Lung (tissue), 11 donors: ENCODE measurements at regions not wholly inside any gene's neighbourhood (a gene's known extent, or its start where the extent isn't known, plus 50 kb on each side); places are given as distances from the start of the nearest gene placed in this dataset.

Experiments
- ATAC-seq: fragments of 200-7000 bp; cut with Tn5 transposase; one replicate; pipeline ENCODE4 v1.9.1; 2020; ENCODE audit warnings: moderate number of reproducible peaks; ENCODE audit not compliant: insufficient read depth, low FRiP score
- DNase-seq, 3 donors: peaks; one replicate each; pipeline ENCODE4 v3.0.0-alpha.2; 2013 to 2017
- H3K27ac ChIP-seq, 2 donors: one replicate each; pipeline ENCODE4 v1.5.1; 2013; ENCODE audit warnings: mild to moderate bottlenecking in 2 of 2, moderate library complexity in 2 of 2, control low read depth in 1 of 2, inconsistent platforms in 1 of 2, low read depth in 1 of 2, low read length in 1 of 2
- H3K27me3 ChIP-seq, 3 donors: one replicate each; pipeline ENCODE4 v1.5.1; 2013; ENCODE audit warnings: low read length in 2 of 3; ENCODE audit not compliant: control insufficient read depth in 3 of 3, insufficient read depth in 3 of 3
- H3K36me3 ChIP-seq, 4 donors: one replicate each; pipeline ENCODE4 v1.5.1; 2013; ENCODE audit warnings: low read length in 4 of 4, mild to moderate bottlenecking in 1 of 4, moderate library complexity in 1 of 4; ENCODE audit not compliant: control insufficient read depth in 4 of 4, insufficient read depth in 4 of 4
- H3K4me1 ChIP-seq, 5 donors: one replicate each; pipeline ENCODE4 v1.5.1; 2013; ENCODE audit warnings: low read length in 5 of 5, mild to moderate bottlenecking in 2 of 5, moderate library complexity in 1 of 5; ENCODE audit not compliant: control insufficient read depth in 5 of 5, insufficient read depth in 5 of 5
- H3K4me3 ChIP-seq: one replicate; pipeline ENCODE4 v1.5.1; 2013; ENCODE audit warnings: mild to moderate bottlenecking, control low read depth, moderate library complexity
- H3K9ac ChIP-seq, 2 donors: one replicate each; pipeline ENCODE4 v1.5.1; 2013; ENCODE audit warnings: low read length in 2 of 2, control low read depth in 1 of 2; ENCODE audit not compliant: insufficient read depth in 1 of 2
- H3K9me3 ChIP-seq, 4 donors: one replicate each; pipeline ENCODE4 v1.5.1; 2013; ENCODE audit warnings: low read length in 3 of 4, mild to moderate bottlenecking in 1 of 4, moderate library complexity in 1 of 4; ENCODE audit not compliant: control insufficient read depth in 4 of 4, insufficient read depth in 3 of 4
- CTCF ChIP-seq: IDR thresholded peaks from 2 replicates; pipeline ENCODE4 v1.5.1; 2012; ENCODE audit warnings: mild to moderate bottlenecking; ENCODE audit errors: control extremely low read depth, extremely low read depth
- WGBS, 2 donors: extraction: QIAGEN DNeasy Blood & Tissue Kit; methylation state at CpG; one replicate each; pipeline ENCODE4 v1.1.7; 2013; 5-methylcytosine and 5-hydroxymethylcytosine counted together
- donor health status: control.
- donor health status: control.
- donor health status: Bipolar disorder and iron deficiency.
- donor health status: healthy.
- donor health status: DM: yes; HTN: yes; CAD: no.

GRCh38 chr3:147937891-147938290, 528.7 kb downstream of the ZIC1 start:
- peaks cover 0 to 10% (median 0%) of the 10 kb centered on the region in 3 donors for H3K27me3 ChIP-seq
- no peak overlapping the region for H3K9ac ChIP-seq
- H3K4me3 ChIP-seq: no peak overlapping the region
- DNase-seq (no peak), ATAC-seq (no peak)
- H3K9me3 ChIP-seq: no peaks in the 10 kb centered on the region
- H3K36me3 ChIP-seq: no peaks in the 10 kb centered on the region
- H3K27ac ChIP-seq: no peak overlapping the region
- TF ChIP-seq CTCF: no peak
- peaks cover 0 to 6% (median 0%) of the 10 kb centered on the region in 5 donors for H3K4me1 ChIP-seq
- 88 to 93% methylated on average over 2 of the region's 2 CpGs for WGBS, 2 donors

GRCh38 chr3:147939425-147939824, 530.3 kb downstream of the ZIC1 start:
- DNase-seq: no peak
- H3K27ac ChIP-seq: no peak overlapping the region
- H3K9me3 ChIP-seq: no peaks in the 10 kb centered on the region
- ATAC-seq: no peak
- peaks cover 0 to 6% (median 0%) of the 10 kb centered on the region in 5 donors for H3K4me1 ChIP-seq
- TF ChIP-seq CTCF: no peak
- H3K36me3 ChIP-seq: no peaks in the 10 kb centered on the region
- no peak overlapping the region for H3K9ac ChIP-seq
- 85 to 94% methylated on average over 2 of the region's 2 CpGs for WGBS, 2 donors
- peaks cover 0 to 8% (median 0%) of the 10 kb centered on the region in 3 donors for H3K27me3 ChIP-seq
- no peak overlapping the region for H3K4me3 ChIP-seq

- 34 to 41% methylated on average over 7 of the region's 7 CpGs for WGBS, 2 donors
- Histone ChIP-seq H3K36me3 (no peaks in the 10 kb centered on the region), H3K4me1 (peaks cover 0 to 6% (median 0%) of the 10 kb centered on the region in 5 donors), H3K4me3 (no peak overlapping the region), H3K27me3 (peaks cover 0 to 8% (median 0%) of the 10 kb centered on the region in 3 donors), H3K27ac (no peak overlapping the region), H3K9me3 (no peaks in the 10 kb centered on the region), H3K9ac (peak overlapping the region in 1 of 2 donors; percentile 42)
- TF ChIP-seq CTCF: no peak
- DNase-seq (peak in 2 of 3 donors; percentile 40 to 41), ATAC-seq (no peak)
Observed at GRCh38 chr3:147939839-147940238, 530.7 kb downstream of the ZIC1 start.
